HG03175 (cell line): ENCODE measurements at regions not wholly inside any gene's neighbourhood (a gene's known extent, or its start where the extent isn't known, plus 50 kb on each side); places are given as distances from the start of the nearest gene placed in this dataset.

Source experiments
- ATAC-seq: cut with Tn5 transposase; IDR thresholded peaks from one replicate; pipeline ENCODE4 v1.9.1; 2021; ENCODE audit warnings: mild to moderate bottlenecking, moderate library complexity; ENCODE audit not compliant: unreplicated experiment

GRCh38 chr2:12105180-12105579 lies 358.7 kb downstream of the LPIN1 start:
- no peak for ATAC-seq

- ATAC-seq: no peak
These were observed 360.1 kb downstream of the LPIN1 start for GRCh38 chr2:12106440-12107080.

- no peak for ATAC-seq
These were observed 360.9 kb downstream of the LPIN1 start for GRCh38 chr2:12107321-12107720.

GRCh38 chr2:12107939-12108338 lies 361.5 kb downstream of the LPIN1 start:
- no peak for ATAC-seq

GRCh38 chr2:12109363-12110017 lies 363.1 kb downstream of the LPIN1 start:
- ATAC-seq: no peak

GRCh38 chr2:12110074-12110473 lies 363.6 kb downstream of the LPIN1 start:
- no peak for ATAC-seq

GRCh38 chr2:12110481-12110880 lies 364.0 kb downstream of the LPIN1 start:
- ATAC-seq: no peak

- ATAC-seq: no peak
These were observed 367.0 kb downstream of the LPIN1 start for GRCh38 chr2:12113412-12113811.

- no peak for ATAC-seq
These were observed 368.4 kb downstream of the LPIN1 start for GRCh38 chr2:12114816-12115215.

GRCh38 chr2:12116228-12116750 lies 369.9 kb downstream of the LPIN1 start:
- peak; percentile 79 for ATAC-seq

- ATAC-seq: no peak
These were observed 373.4 kb downstream of the LPIN1 start for GRCh38 chr2:12119841-12120240.

- ATAC-seq: no peak
These were observed 374.1 kb downstream of the LPIN1 start for GRCh38 chr2:12120281-12121150.

GRCh38 chr2:12124790-12125189 lies 378.4 kb downstream of the LPIN1 start:
- no peak for ATAC-seq

- no peak for ATAC-seq
These were observed 379.9 kb downstream of the LPIN1 start for GRCh38 chr2:12126318-12126717.

GRCh38 chr2:12127638-12128037 lies 381.2 kb downstream of the LPIN1 start:
- ATAC-seq: peak; percentile 45

- no peak for ATAC-seq
These were observed 385.5 kb downstream of the LPIN1 start for GRCh38 chr2:12131975-12132374.

- ATAC-seq: no peak
These were observed 395.3 kb downstream of the LPIN1 start for GRCh38 chr2:12141618-12142258.

- ATAC-seq: no peak
These were observed 405.3 kb downstream of the LPIN1 start for GRCh38 chr2:12151716-12152115.

GRCh38 chr2:12152888-12153287 lies 406.5 kb downstream of the LPIN1 start:
- ATAC-seq: no peak

- no peak for ATAC-seq
These were observed 409.0 kb downstream of the LPIN1 start for GRCh38 chr2:12155303-12156051.
